WTC11 (cell line): ENCODE measurements at regions not wholly inside any gene's neighbourhood (a gene's known extent, or its start where the extent isn't known, plus 50 kb on each side); places are given as distances from the start of the nearest gene placed in this dataset.

Experiments
- ATAC-seq: fragments of 200-7000 bp; cut with Tn5 transposase; 2 replicates; pipeline ENCODE4 v1.10.0; 2021; ENCODE audit warnings: mild to moderate bottlenecking, moderate library complexity
- CTCF ChIA-PET: fragments of 300-600 bp; sonication (Branson Sonifier 250); formaldehyde crosslinking; loops from one replicate; lab custom pipeline; 2021; ENCODE audit warnings: antibody characterized with exemption; lab: Charles Lee
- POLR2A ChIA-PET: fragments of 350-600 bp; sonication (Branson Sonifier 250); formaldehyde crosslinking; loops from one replicate; lab custom pipeline; 2021; ENCODE audit warnings: antibody characterized with exemption; lab: Charles Lee
- DNase-seq: peaks from one replicate; pipeline ENCODE4 v3.0.0; 2021; ENCODE audit warnings: low spot score
- H3K27ac Mint-ChIP-seq: 2 replicates; pipeline ENCODE4 v1.8.0; 2021; ENCODE audit warnings: mixed read lengths
- H3K27me3 Mint-ChIP-seq: 2 replicates; pipeline ENCODE4 v1.8.0; 2021; ENCODE audit warnings: low read depth, mild to moderate bottlenecking, moderate library complexity, mixed read lengths
- H3K36me3 Mint-ChIP-seq: 2 replicates; pipeline ENCODE4 v1.8.0; 2021; ENCODE audit warnings: mixed read lengths
- H3K4me1 Mint-ChIP-seq: 2 replicates; pipeline ENCODE4 v1.8.0; 2022; ENCODE audit warnings: mixed read lengths
- H3K4me3 Mint-ChIP-seq: 2 replicates; pipeline ENCODE4 v1.8.0; 2021; ENCODE audit warnings: mild to moderate bottlenecking, moderate library complexity, mixed read lengths
- H3K9me3 Mint-ChIP-seq: 2 replicates; pipeline ENCODE4 v1.8.0; 2021; ENCODE audit warnings: mixed read lengths
- ARID4B ChIP-seq: sonication (generic); formaldehyde crosslinking; IDR thresholded peaks from 2 replicates; pipeline ENCODE4 v1.8.0; 2023; ENCODE audit warnings: missing genetic modification reagents, mild to moderate bottlenecking, borderline replicate concordance
- CBFB ChIP-seq: sonication (generic); formaldehyde crosslinking; IDR thresholded peaks from 2 replicates; pipeline ENCODE4 v1.8.1; 2022; ENCODE audit warnings: mild to moderate bottlenecking, low read depth, missing genetic modification reagents
- E2F1 ChIP-seq: sonication (generic); formaldehyde crosslinking; IDR thresholded peaks from 2 replicates; pipeline ENCODE4 v1.8.0; 2022; ENCODE audit warnings: mild to moderate bottlenecking, missing genetic modification reagents
- ESRRA ChIP-seq: sonication (generic); formaldehyde crosslinking; IDR thresholded peaks from 2 replicates; pipeline ENCODE4 v1.8.1; 2022; ENCODE audit warnings: mild to moderate bottlenecking, missing genetic modification reagents, borderline replicate concordance
- FOXK1 ChIP-seq: sonication (generic); formaldehyde crosslinking; IDR thresholded peaks from 2 replicates; pipeline ENCODE4 v1.8.0; 2022; ENCODE audit warnings: mild to moderate bottlenecking, moderate library complexity, missing genetic modification reagents
- FOXP1 ChIP-seq: sonication (generic); formaldehyde crosslinking; IDR thresholded peaks from 2 replicates; pipeline ENCODE4 v1.8.0; 2022; ENCODE audit warnings: missing genetic modification reagents, mild to moderate bottlenecking, moderate library complexity, borderline replicate concordance
- GTF2I ChIP-seq: fragments of 250-450 bp; sonication (Bioruptor Pico); conservative IDR thresholded peaks from 2 replicates; pipeline ENCODE4 v1.4.0; 2021; ENCODE audit warnings: mild to moderate bottlenecking
- HMGA2 ChIP-seq: fragments of 250-450 bp; sonication (Bioruptor Pico); IDR thresholded peaks from 2 replicates; pipeline ENCODE4 v1.4.0; 2021; ENCODE audit warnings: mild to moderate bottlenecking, moderate library complexity
- IRF2 ChIP-seq: sonication (generic); formaldehyde crosslinking; IDR thresholded peaks from 2 replicates; pipeline ENCODE4 v1.8.0; 2022; ENCODE audit warnings: low read depth, missing genetic modification reagents, borderline replicate concordance
- KAT7 ChIP-seq: sonication (generic); formaldehyde crosslinking; IDR thresholded peaks from 2 replicates; pipeline ENCODE4 v1.8.1; 2023; ENCODE audit warnings: missing genetic modification reagents, mild to moderate bottlenecking, borderline replicate concordance
- MAX ChIP-seq: sonication (generic); formaldehyde crosslinking; IDR thresholded peaks from 2 replicates; pipeline ENCODE4 v1.8.0; 2022; ENCODE audit warnings: mild to moderate bottlenecking, missing genetic modification reagents
- NR1H2 ChIP-seq: sonication (generic); formaldehyde crosslinking; IDR thresholded peaks from 2 replicates; pipeline ENCODE4 v1.9.0; 2021; ENCODE audit warnings: mild to moderate bottlenecking, moderate library complexity, missing genetic modification reagents
- SOX15 ChIP-seq: fragments of 250-450 bp; sonication (Bioruptor Pico); IDR thresholded peaks from 2 replicates; pipeline ENCODE4 v1.9.0; 2021; ENCODE audit warnings: mild to moderate bottlenecking
- TEAD4 ChIP-seq: sonication (generic); formaldehyde crosslinking; IDR thresholded peaks from 2 replicates; pipeline ENCODE4 v1.8.0; 2022; ENCODE audit warnings: mild to moderate bottlenecking, missing genetic modification reagents
- ZNF423 ChIP-seq: fragments of 250-450 bp; sonication (Bioruptor Pico); IDR thresholded peaks from 2 replicates; pipeline ENCODE4 v2.1.2; 2022; ENCODE audit warnings: mild to moderate bottlenecking, moderate library complexity
- ZNF671 ChIP-seq: fragments of 250-450 bp; sonication (Bioruptor Pico); IDR thresholded peaks from 2 replicates; pipeline ENCODE4 v1.8.0; 2021; ENCODE audit warnings: mild to moderate bottlenecking
- TF ChIP-seq, protein P1 (sequence below): fragments of 200-600 bp; IDR thresholded peaks from 2 replicates; pipeline ENCODE4 v1.8.0; 2022; ENCODE audit warnings: antibody characterized with exemption
- TF ChIP-seq, protein P2 (sequence below): sonication (generic); formaldehyde crosslinking; IDR thresholded peaks from 2 replicates; pipeline ENCODE4 v1.8.1; 2023; ENCODE audit warnings: mild to moderate bottlenecking, missing genetic modification reagents, moderate library complexity
- TF ChIP-seq, protein P3 (sequence below): fragments of 250-450 bp; sonication (Bioruptor Pico); IDR thresholded peaks from 2 replicates; pipeline ENCODE4 v1.9.0; 2021; ENCODE audit warnings: mild to moderate bottlenecking, borderline replicate concordance

GRCh38 chr1:183732236-183732880, 72.6 kb upstream of the RGL1 start (continued):
- TF ChIP-seq CBFB (CRISPR knock-in tag) (no peak), ESRRA (CRISPR knock-in tag) (no peak), ARID4B (CRISPR knock-in tag) (no peak), TEAD4 (CRISPR knock-in tag) (no peak), E2F1 (no peak), FOXK1 (CRISPR knock-in tag) (no peak)
- TF ChIP-seq, protein P1, sequence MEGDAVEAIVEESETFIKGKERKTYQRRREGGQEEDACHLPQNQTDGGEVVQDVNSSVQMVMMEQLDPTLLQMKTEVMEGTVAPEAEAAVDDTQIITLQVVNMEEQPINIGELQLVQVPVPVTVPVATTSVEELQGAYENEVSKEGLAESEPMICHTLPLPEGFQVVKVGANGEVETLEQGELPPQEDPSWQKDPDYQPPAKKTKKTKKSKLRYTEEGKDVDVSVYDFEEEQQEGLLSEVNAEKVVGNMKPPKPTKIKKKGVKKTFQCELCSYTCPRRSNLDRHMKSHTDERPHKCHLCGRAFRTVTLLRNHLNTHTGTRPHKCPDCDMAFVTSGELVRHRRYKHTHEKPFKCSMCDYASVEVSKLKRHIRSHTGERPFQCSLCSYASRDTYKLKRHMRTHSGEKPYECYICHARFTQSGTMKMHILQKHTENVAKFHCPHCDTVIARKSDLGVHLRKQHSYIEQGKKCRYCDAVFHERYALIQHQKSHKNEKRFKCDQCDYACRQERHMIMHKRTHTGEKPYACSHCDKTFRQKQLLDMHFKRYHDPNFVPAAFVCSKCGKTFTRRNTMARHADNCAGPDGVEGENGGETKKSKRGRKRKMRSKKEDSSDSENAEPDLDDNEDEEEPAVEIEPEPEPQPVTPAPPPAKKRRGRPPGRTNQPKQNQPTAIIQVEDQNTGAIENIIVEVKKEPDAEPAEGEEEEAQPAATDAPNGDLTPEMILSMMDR: no peak
- TF ChIP-seq, protein P2, sequence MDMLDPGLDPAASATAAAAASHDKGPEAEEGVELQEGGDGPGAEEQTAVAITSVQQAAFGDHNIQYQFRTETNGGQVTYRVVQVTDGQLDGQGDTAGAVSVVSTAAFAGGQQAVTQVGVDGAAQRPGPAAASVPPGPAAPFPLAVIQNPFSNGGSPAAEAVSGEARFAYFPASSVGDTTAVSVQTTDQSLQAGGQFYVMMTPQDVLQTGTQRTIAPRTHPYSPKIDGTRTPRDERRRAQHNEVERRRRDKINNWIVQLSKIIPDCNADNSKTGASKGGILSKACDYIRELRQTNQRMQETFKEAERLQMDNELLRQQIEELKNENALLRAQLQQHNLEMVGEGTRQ (CRISPR knock-in tag): no peak

DNA sequence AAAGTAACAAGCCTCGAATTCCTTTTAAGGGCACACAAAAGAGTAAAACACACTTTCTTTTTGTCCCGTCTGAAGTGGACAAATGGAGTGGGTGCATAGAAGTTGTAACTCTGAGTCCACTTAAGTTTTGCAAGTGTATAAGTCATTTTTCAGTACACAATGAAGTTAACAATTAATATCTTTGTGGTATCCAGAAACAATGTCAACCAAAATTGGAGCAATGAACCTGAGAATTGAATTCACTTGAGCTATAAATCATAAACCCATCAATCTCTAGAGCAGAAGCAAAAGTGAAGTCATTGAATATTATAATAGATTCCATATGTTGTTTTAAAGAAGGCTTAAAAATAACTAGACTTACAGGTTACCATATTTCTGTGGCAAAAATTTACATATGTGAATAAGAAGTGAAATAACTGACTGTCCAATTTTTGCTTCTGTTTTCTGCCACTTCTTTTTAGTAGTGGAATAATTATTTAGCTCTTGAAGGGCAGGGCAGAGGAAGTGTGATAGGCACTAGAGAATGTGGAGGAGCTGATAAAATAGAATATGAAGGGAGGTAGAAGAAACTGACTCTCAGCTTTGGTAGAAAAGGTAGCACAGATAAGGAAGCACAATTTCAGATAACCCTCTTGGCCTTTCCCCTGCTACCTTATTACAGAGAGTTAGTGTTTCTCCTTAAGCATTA, 73.9 kb upstream of the RGL1 start:
- ChIA-PET CTCF (interaction anchor here (0.7 kb wide), 1 partner anchor 185 kb away, joined by 3 read pairs; no protein-coding TSS in a partner anchor), POLR2A (no interaction called here)
- no peak for DNase-seq
- H3K36me3 Mint-ChIP-seq: no peaks in the 10 kb centered on the region
- H3K27me3 Mint-ChIP-seq: no peaks in the 10 kb centered on the region
- H3K4me3 Mint-ChIP-seq: no peak overlapping the region
- ATAC-seq: no peak
- H3K4me1 Mint-ChIP-seq: peaks cover 28% of the 10 kb centered on the region
- H3K27ac Mint-ChIP-seq: no peak overlapping the region
- H3K9me3 Mint-ChIP-seq: peaks cover 7% of the 10 kb centered on the region
- TF ChIP-seq MAX (CRISPR knock-in tag): no peak
- no peak for TF ChIP-seq ZNF423
- TF ChIP-seq SOX15: no peak
- no peak for TF ChIP-seq ZNF671 (CRISPR knock-in tag)
- TF ChIP-seq, protein P3, sequence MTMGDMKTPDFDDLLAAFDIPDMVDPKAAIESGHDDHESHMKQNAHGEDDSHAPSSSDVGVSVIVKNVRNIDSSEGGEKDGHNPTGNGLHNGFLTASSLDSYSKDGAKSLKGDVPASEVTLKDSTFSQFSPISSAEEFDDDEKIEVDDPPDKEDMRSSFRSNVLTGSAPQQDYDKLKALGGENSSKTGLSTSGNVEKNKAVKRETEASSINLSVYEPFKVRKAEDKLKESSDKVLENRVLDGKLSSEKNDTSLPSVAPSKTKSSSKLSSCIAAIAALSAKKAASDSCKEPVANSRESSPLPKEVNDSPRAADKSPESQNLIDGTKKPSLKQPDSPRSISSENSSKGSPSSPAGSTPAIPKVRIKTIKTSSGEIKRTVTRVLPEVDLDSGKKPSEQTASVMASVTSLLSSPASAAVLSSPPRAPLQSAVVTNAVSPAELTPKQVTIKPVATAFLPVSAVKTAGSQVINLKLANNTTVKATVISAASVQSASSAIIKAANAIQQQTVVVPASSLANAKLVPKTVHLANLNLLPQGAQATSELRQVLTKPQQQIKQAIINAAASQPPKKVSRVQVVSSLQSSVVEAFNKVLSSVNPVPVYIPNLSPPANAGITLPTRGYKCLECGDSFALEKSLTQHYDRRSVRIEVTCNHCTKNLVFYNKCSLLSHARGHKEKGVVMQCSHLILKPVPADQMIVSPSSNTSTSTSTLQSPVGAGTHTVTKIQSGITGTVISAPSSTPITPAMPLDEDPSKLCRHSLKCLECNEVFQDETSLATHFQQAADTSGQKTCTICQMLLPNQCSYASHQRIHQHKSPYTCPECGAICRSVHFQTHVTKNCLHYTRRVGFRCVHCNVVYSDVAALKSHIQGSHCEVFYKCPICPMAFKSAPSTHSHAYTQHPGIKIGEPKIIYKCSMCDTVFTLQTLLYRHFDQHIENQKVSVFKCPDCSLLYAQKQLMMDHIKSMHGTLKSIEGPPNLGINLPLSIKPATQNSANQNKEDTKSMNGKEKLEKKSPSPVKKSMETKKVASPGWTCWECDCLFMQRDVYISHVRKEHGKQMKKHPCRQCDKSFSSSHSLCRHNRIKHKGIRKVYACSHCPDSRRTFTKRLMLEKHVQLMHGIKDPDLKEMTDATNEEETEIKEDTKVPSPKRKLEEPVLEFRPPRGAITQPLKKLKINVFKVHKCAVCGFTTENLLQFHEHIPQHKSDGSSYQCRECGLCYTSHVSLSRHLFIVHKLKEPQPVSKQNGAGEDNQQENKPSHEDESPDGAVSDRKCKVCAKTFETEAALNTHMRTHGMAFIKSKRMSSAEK (CRISPR knock-in tag): no peak
- TF ChIP-seq KAT7 (CRISPR knock-in tag): no peak
- TF ChIP-seq GTF2I (CRISPR knock-in tag): no peak
- no peak for TF ChIP-seq HMGA2 (CRISPR knock-in tag)
- TF ChIP-seq NR1H2 (CRISPR knock-in tag): no peak
- no peak for TF ChIP-seq IRF2 (CRISPR knock-in tag)
- no peak for TF ChIP-seq FOXP1
